Skeletal muscle satellite cell (primary cell): ENCODE measurements at regions not wholly inside any gene's neighbourhood (a gene's known extent, or its start where the extent isn't known, plus 50 kb on each side); places are given as distances from the start of the nearest gene placed in this dataset.
A peak's percentile ranks its signal among the peaks of the same experiment; 100 is the strongest.

Experiments
- H3K27me3 ChIP-seq: 2 replicates; pipeline ENCODE4 v1.7.0; 2013; ENCODE audit warnings: low read length; ENCODE audit not compliant: control insufficient read depth, insufficient read depth
- H3K36me3 ChIP-seq: 2 replicates; pipeline ENCODE4 v1.7.0; 2013; ENCODE audit warnings: mild to moderate bottlenecking, control low read depth, low read length; ENCODE audit not compliant: insufficient read depth
- H3K4me1 ChIP-seq: 2 replicates; pipeline ENCODE4 v1.7.0; 2013; ENCODE audit warnings: low read length; ENCODE audit not compliant: control insufficient read depth, insufficient read depth
- H3K4me2 ChIP-seq: 2 replicates; pipeline ENCODE4 v1.7.0; 2013; ENCODE audit warnings: mild to moderate bottlenecking, low read length
- H3K4me3 ChIP-seq: 2 replicates; pipeline ENCODE4 v1.7.0; 2013; ENCODE audit warnings: low read length
- H3K9ac ChIP-seq: 2 replicates; pipeline ENCODE4 v1.7.0; 2013; ENCODE audit warnings: mild to moderate bottlenecking, low read depth, low read length, moderate library complexity
- H3K9me3 ChIP-seq: replicated peaks from 2 replicates; pipeline ENCODE4 v1.7.0; 2013; ENCODE audit warnings: mild to moderate bottlenecking, control low read depth, low read length

DNA sequence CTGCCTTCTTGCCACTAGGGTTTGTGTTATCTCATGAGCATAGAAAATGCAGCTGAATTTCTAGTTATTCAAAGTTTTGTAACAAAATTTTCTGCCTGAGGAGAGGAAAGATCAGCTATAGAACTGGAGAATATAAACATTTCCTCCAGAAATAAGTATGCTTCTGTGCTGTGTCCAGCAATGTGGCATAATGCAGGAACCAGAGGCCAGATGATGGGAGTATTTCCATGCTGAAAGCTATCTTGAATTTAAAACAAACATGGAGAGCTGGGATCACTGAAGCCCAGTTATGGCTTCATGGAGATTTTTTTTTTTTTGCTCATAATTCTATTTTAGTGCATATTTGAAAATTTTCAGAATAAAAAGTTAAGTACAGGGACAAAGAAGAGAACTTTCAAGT lies 608.2 kb downstream of the SOX6 start:
- Histone ChIP-seq H3K9me3 (no peaks in the 10 kb centered on the region), H3K4me2 (no peak overlapping the region), H3K27me3 (peaks cover 18% of the 10 kb centered on the region), H3K4me1 (no peaks in the 10 kb centered on the region), H3K9ac (no peak overlapping the region), H3K36me3 (no peaks in the 10 kb centered on the region), H3K4me3 (no peak overlapping the region)

DNA sequence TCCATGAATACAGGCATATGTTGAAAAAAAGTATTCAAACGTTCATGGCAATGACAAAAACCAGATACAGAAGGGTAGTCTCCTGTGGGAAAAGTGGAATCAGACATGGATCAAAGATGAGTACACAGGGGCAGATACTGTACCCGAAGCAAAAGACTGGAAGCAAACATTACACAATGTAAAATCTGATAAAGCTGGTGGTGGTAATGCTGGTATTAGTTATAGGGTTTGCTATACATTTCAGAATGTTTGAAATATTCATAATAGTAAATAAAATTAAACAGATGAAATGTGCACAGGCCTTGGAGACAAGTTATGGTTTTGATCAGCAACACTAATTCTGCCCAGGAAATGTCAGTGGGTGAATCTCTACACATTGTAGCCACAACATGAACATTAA lies 607.6 kb downstream of the SOX6 start:
- Histone ChIP-seq H3K4me2 (no peak overlapping the region), H3K4me1 (no peaks in the 10 kb centered on the region), H3K9ac (no peak overlapping the region), H3K36me3 (no peaks in the 10 kb centered on the region), H3K4me3 (no peak overlapping the region), H3K9me3 (peaks cover 1% of the 10 kb centered on the region), H3K27me3 (peaks cover 18% of the 10 kb centered on the region)

GRCh38 chr11:15750535-15751308 lies 605.6 kb downstream of the SOX6 start:
- peaks cover 4% of the 10 kb centered on the region for H3K9me3 ChIP-seq
- no peak overlapping the region for H3K4me3 ChIP-seq
- no peak overlapping the region for H3K9ac ChIP-seq
- peaks cover 22% of the 10 kb centered on the region for H3K27me3 ChIP-seq
- H3K36me3 ChIP-seq = no peaks in the 10 kb centered on the region
- no peak overlapping the region for H3K4me2 ChIP-seq
- no peaks in the 10 kb centered on the region for H3K4me1 ChIP-seq

DNA sequence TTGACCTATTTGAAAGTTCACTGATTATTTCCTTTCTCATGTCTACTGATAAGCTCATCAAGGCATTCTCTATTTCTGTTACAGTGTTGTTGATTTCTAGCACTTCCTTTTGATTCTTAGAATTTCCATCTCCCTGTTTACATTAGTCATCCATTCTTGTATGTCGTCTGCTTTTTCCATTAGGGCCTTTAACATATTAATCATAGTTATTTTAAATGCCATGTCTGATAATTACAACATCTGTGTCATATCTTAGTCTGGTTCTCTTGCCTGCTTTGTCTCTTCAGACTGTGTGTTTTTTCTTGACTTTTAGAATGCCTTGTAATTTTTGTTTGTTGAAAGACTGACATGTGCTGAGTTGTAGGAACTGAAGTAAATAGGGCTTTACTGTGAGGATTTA lies 602.1 kb downstream of the SOX6 start:
- H3K4me2 ChIP-seq = no peak overlapping the region
- H3K36me3 ChIP-seq = no peaks in the 10 kb centered on the region
- H3K27me3 ChIP-seq = peaks cover 38% of the 10 kb centered on the region

DNA sequence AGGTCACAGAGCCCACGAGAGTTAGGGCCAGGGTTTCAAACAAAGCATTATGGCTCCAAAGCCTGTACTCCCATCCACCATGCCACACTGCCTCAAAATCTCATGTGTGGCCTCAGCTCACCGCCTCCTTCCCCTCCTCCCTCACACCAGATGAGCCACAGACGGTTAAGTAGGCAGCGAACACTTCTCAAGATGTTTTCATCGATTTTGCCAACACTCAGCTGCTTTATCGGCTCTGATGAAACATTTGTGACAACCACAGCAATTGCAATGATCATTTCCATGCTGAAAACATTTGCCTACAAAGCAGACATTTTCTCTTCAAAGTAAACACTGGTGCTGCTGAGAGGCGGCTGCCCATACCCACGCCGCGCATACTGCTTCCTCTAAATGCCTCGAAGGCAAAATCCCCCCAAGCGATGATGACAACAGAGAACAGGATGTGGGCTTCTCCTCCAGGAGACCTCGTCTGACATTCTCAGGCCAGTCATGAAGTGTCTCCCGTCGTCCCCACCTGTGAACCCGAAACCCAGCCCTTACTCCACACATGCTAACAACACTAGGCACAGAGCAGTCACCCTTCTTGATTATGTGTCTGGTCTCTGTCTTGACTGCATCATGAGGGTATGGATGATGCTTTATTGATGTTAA lies 599.2 kb downstream of the SOX6 start:
- peaks cover 24% of the 10 kb centered on the region for H3K27me3 ChIP-seq
- H3K4me3 ChIP-seq = no peak overlapping the region
- no peak overlapping the region for H3K9ac ChIP-seq
- H3K4me2 ChIP-seq = no peak overlapping the region
- no peaks in the 10 kb centered on the region for H3K4me1 ChIP-seq
- peaks cover 4% of the 10 kb centered on the region for H3K9me3 ChIP-seq
- no peaks in the 10 kb centered on the region for H3K36me3 ChIP-seq

More for the DNA sequence above, 602.1 kb downstream of the SOX6 start:
- H3K4me3 ChIP-seq = no peak overlapping the region
- H3K4me1 ChIP-seq = no peaks in the 10 kb centered on the region
- H3K9ac ChIP-seq = no peak overlapping the region
- peaks cover 4% of the 10 kb centered on the region for H3K9me3 ChIP-seq

DNA sequence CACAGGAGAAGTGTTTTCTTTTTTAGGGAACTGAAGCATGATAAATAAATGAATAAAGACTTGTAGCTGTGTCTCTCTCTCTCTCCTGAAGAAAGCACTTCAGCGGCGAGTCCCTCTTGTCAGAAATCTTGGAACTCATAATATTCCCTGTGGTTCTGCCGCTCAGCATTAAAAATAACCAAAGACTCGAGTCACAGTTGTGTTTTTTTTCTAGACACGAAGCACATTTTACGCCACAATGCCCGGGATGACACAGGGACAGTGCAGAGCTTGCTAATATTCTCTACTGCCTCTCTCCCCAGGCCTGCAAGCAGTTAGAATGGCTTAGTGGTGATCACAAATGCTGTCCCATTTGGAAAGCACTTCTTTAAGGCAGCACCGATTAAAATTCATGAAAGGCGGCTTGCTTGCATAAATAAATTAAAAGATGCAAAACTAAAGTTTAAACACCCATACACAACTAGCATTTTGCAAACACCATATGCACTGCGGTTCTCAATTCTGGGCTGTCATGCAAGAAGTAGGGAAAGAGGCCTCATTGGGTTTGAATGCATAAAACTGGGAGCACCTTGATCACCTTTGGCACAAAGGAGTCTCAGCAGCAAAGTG lies 597.4 kb downstream of the SOX6 start:
- H3K4me2 ChIP-seq = peak overlapping the region; percentile 38
- no peak overlapping the region for H3K4me3 ChIP-seq
- no peaks in the 10 kb centered on the region for H3K4me1 ChIP-seq
- no peak overlapping the region for H3K9ac ChIP-seq
- H3K36me3 ChIP-seq = no peaks in the 10 kb centered on the region
- H3K9me3 ChIP-seq = peaks cover under 1% of the 10 kb centered on the region
- H3K27me3 ChIP-seq = peaks cover 28% of the 10 kb centered on the region

GRCh38 chr11:15761235-15761634 lies 595.1 kb downstream of the SOX6 start:
- H3K27me3 ChIP-seq = peaks cover 35% of the 10 kb centered on the region
- no peak overlapping the region for H3K4me2 ChIP-seq
- H3K4me1 ChIP-seq = no peaks in the 10 kb centered on the region
- no peaks in the 10 kb centered on the region for H3K9me3 ChIP-seq
- H3K4me3 ChIP-seq = no peak overlapping the region
- no peaks in the 10 kb centered on the region for H3K36me3 ChIP-seq
- no peak overlapping the region for H3K9ac ChIP-seq

GRCh38 chr11:15764326-15764725 lies 592.0 kb downstream of the SOX6 start:
- Histone ChIP-seq H3K4me3 (no peak overlapping the region), H3K4me1 (no peaks in the 10 kb centered on the region), H3K36me3 (no peaks in the 10 kb centered on the region), H3K9me3 (no peaks in the 10 kb centered on the region), H3K4me2 (no peak overlapping the region), H3K9ac (no peak overlapping the region), H3K27me3 (peaks cover 19% of the 10 kb centered on the region)

GRCh38 chr11:15764948-15765347 lies 591.4 kb downstream of the SOX6 start:
- Histone ChIP-seq H3K4me1 (no peaks in the 10 kb centered on the region), H3K27me3 (peaks cover 19% of the 10 kb centered on the region), H3K9ac (no peak overlapping the region), H3K36me3 (no peaks in the 10 kb centered on the region), H3K4me3 (no peak overlapping the region), H3K9me3 (no peaks in the 10 kb centered on the region), H3K4me2 (no peak overlapping the region)

- Histone ChIP-seq H3K9ac (no peak overlapping the region), H3K4me2 (no peak overlapping the region), H3K9me3 (no peaks in the 10 kb centered on the region), H3K4me3 (no peak overlapping the region), H3K4me1 (no peaks in the 10 kb centered on the region), H3K27me3 (peaks cover 19% of the 10 kb centered on the region), H3K36me3 (no peaks in the 10 kb centered on the region)
Observed at GRCh38 chr11:15765530-15765929, 590.8 kb downstream of the SOX6 start.

DNA sequence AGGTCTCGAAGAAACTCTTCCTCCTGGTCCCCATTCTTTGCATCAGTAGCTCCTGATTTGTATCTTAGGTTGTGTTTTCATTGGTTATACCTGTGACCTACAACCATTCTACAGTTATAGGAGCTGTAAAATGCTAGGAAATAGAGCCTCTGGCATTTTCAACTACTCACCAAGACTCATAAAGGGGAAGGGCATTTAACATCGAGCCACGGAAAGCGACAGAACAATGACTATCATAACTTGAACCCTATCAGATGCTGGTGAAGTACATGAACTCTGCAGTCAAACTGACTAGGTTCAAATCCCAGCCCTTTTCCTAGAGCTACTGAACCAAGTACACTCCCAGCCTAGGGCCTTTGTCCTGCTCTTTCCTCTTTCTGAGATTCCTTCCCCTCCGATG lies 588.0 kb downstream of the SOX6 start:
- no peak overlapping the region for H3K4me2 ChIP-seq
- no peaks in the 10 kb centered on the region for H3K4me1 ChIP-seq
- H3K9me3 ChIP-seq = no peaks in the 10 kb centered on the region
- H3K9ac ChIP-seq = no peak overlapping the region
- no peak overlapping the region for H3K4me3 ChIP-seq
- no peaks in the 10 kb centered on the region for H3K36me3 ChIP-seq
- H3K27me3 ChIP-seq = peaks cover 40% of the 10 kb centered on the region
